ENCODE measurements at regions not wholly inside any gene's neighbourhood (a gene's known extent, or its start where the extent isn't known, plus 50 kb on each side); places are given as distances from the start of the nearest gene placed in this dataset.
"Not testable (repeated sequence)": the region's sequence is repeated elsewhere in the genome, so short reads cannot be mapped to it uniquely, and the experiment has no call there.

DNA sequence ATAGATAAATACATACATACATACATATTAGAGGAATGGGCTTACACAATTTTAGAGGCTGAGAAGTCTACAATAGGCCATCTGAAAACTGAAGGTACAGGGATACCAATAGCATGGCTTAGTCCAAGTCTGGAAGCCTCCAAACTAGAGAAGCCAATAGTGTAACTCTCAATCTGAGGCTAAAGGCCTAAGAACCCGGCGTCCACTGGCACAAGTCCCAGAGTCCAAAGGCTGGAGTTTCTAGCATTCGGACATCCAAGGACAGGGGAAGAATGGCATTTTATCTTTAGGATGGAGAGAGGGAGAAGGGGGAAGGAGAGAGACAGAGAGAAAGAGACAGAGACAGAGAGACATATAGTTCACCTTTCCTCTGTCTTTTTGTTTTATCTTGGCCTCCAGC, 63.7 kb upstream of the SYT4 start:
- DNase-seq (ENCODE audit: extremely low spot score), result no peak
- Histone ChIP-seq H3K27me3 (no peaks in the 10 kb centered on the region), H3K27ac (replicated peaks in 1 of 4) (no peak overlapping the region), H3K36me3 (no peaks in the 10 kb centered on the region), H3K9me3 (peaks cover 0 to 11% (median 2%) of the 10 kb centered on the region in 4 donors), H3K4me3 (no peak overlapping the region), H3K4me1 (no peaks in the 10 kb centered on the region)
- TF ChIP-seq POLR2A (IDR thresholded peaks at IDR 0.05; ENCODE audit: low read depth), result no peak
- TF ChIP-seq EP300 (IDR thresholded peaks at IDR 0.05), result no peak
- TF ChIP-seq POLR2AphosphoS5 (IDR thresholded peaks at IDR 0.05), result no peak
- TF ChIP-seq, protein P1, sequence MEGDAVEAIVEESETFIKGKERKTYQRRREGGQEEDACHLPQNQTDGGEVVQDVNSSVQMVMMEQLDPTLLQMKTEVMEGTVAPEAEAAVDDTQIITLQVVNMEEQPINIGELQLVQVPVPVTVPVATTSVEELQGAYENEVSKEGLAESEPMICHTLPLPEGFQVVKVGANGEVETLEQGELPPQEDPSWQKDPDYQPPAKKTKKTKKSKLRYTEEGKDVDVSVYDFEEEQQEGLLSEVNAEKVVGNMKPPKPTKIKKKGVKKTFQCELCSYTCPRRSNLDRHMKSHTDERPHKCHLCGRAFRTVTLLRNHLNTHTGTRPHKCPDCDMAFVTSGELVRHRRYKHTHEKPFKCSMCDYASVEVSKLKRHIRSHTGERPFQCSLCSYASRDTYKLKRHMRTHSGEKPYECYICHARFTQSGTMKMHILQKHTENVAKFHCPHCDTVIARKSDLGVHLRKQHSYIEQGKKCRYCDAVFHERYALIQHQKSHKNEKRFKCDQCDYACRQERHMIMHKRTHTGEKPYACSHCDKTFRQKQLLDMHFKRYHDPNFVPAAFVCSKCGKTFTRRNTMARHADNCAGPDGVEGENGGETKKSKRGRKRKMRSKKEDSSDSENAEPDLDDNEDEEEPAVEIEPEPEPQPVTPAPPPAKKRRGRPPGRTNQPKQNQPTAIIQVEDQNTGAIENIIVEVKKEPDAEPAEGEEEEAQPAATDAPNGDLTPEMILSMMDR (IDR thresholded peaks at IDR 0.05), result no peak
- WGBS, result 96% methylated on average over 3 of the region's 3 CpGs
- intact Hi-C loops (cut with DNase I), result no loop called here

DNA sequence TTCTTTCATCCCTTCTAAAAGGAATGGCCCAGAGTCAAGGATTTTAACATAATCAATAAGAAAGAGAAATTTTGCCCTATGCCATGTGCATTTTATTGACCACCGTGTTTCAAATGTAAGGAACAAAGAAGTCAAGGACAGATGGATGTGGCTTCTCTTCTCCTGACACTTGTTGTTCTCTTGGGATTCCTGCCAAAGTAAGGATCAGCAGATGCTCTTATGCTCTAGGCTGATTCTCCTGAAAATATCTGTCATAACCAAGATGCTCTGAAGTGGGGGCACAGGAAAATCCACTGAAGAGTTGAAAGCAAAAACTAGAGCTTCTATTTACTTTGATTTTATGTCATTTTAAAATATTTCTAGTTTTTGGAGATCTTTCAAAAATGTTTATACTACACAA, 72.9 kb upstream of the SYT4 start:
- H3K36me3 ChIP-seq, result no peaks in the 10 kb centered on the region
- intact Hi-C loops (cut with DNase I), result no loop called here
- 63% methylated on average over 1 of the region's 1 CpG for WGBS
- no peak overlapping the region for H3K4me3 ChIP-seq
- no peak overlapping the region for H3K27ac ChIP-seq (replicated peaks in 1 of 4)
- TF ChIP-seq, protein P1 (IDR thresholded peaks at IDR 0.05), result no peak
- TF ChIP-seq POLR2A (IDR thresholded peaks at IDR 0.05; ENCODE audit: low read depth), result no peak
- TF ChIP-seq EP300 (IDR thresholded peaks at IDR 0.05), result no peak
- no peak for TF ChIP-seq POLR2AphosphoS5 (IDR thresholded peaks at IDR 0.05)
- H3K4me1 ChIP-seq, result no peaks in the 10 kb centered on the region
- H3K9me3 ChIP-seq, result no peaks in the 10 kb centered on the region
- DNase-seq (ENCODE audit: extremely low spot score), result no peak
- no peaks in the 10 kb centered on the region for H3K27me3 ChIP-seq

DNA sequence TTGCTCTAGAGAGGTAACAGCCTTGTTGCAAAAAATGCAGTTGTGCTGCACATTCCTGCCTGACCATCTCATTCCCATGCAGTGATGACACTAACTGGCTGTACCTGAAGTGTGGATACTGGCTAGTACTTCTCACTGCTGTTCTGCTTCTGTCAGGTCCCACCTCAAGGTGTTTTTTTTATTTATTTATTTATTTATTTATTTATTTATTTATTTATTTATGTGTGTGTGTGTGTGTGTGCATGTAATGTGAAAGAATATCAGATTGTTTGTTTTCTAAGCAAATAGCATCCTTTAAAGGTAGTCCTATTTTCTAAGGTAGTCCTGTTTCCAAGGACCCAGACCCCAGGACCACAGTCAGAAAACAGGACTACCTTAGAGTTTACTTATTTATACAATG, 87.2 kb upstream of the SYT4 start:
- TF ChIP-seq, protein P1 (IDR thresholded peaks at IDR 0.05), result no peak
- TF ChIP-seq POLR2AphosphoS5 (IDR thresholded peaks at IDR 0.05) (no peak), POLR2A (IDR thresholded peaks at IDR 0.05; ENCODE audit: low read depth) (no peak), EP300 (IDR thresholded peaks at IDR 0.05) (no peak)
- no peak for DNase-seq (ENCODE audit: extremely low spot score)
- no peaks in the 10 kb centered on the region for H3K27me3 ChIP-seq
- intact Hi-C loops (cut with DNase I), result no loop called here
- H3K4me1 ChIP-seq, result no peaks in the 10 kb centered on the region
- H3K9me3 ChIP-seq, result no peaks in the 10 kb centered on the region
- no peaks in the 10 kb centered on the region for H3K36me3 ChIP-seq
- no peak overlapping the region for H3K4me3 ChIP-seq
- H3K27ac ChIP-seq (replicated peaks in 1 of 4), result no peak overlapping the region

DNA sequence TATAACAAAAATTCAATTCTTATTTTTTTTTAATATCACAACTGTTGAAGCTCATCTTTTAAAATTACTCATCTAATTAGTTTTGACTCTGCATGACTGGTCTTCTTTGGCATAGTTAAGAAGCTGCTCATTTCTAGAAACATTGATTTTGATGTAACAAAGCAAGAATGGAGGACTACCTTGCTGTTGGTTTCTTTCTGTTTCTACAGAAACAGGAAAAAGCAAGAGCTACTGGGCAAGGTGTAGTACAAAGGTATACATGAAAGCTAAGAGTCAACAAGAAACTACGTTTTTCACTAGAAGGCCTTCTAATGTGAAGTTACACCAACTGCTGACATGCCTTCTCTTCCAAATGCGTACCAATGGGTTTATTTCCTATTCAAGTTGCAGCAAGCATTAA, 90.6 kb upstream of the SYT4 start:
- H3K4me3 ChIP-seq, result no peak overlapping the region
- TF ChIP-seq POLR2AphosphoS5 (IDR thresholded peaks at IDR 0.05) (no peak), EP300 (IDR thresholded peaks at IDR 0.05) (no peak)
- TF ChIP-seq, protein P1 (IDR thresholded peaks at IDR 0.05), result no peak
- no peaks in the 10 kb centered on the region for H3K36me3 ChIP-seq
- H3K4me1 ChIP-seq, result no peaks in the 10 kb centered on the region
- no peak for DNase-seq (ENCODE audit: extremely low spot score)
- no peaks in the 10 kb centered on the region for H3K27me3 ChIP-seq
- intact Hi-C loops (cut with DNase I), result no loop called here
- H3K9me3 ChIP-seq, result no peaks in the 10 kb centered on the region
- 72% methylated on average over 2 of the region's 2 CpGs for WGBS
- no peak overlapping the region for H3K27ac ChIP-seq (replicated peaks in 1 of 4)

DNA sequence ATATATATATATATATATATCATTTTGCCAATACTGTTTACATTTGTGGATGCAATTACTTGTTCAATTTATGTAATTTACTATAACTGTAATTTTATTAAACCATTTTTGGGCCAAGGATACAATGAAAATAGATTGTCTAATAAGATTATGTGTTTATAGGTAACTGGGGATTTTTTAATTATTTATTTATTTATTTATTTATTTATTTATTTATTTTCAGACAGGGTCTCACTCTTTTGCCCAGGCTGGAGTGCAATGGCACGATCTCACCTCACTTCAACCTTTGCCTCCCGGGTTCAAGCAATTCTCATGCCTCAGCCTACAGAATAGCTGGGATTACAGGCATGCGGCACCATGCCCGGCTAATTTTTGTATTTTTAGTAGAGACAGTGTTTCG, 92.0 kb upstream of the SYT4 start:
- H3K36me3 ChIP-seq; H3K4me1 ChIP-seq; H3K9me3 ChIP-seq; H3K27me3 ChIP-seq; H3K27ac ChIP-seq (replicated peaks in 1 of 4); intact Hi-C loops (cut with DNase I); DNase-seq (ENCODE audit: extremely low spot score); H3K4me3 ChIP-seq: not testable (repeated sequence)
- 95% methylated on average over 5 of the region's 5 CpGs for WGBS
